ENCODE measurements at regions not wholly inside any gene's neighbourhood (a gene's known extent, or its start where the extent isn't known, plus 50 kb on each side); places are given as distances from the start of the nearest gene placed in this dataset.

GRCh38 chr9:129348890-129349664 is 171.0 kb upstream of the IER5L start:
- no peak for TF ChIP-seq CTCF (IDR thresholded peaks at IDR 0.05)
- TF ChIP-seq POLR2A (IDR thresholded peaks at IDR 0.05): no peak
